Activated CD4-positive, alpha-beta T cell treated with anti-CD3 and anti-CD28 coated beads for 36 hours (primary cell): ENCODE measurements at regions not wholly inside any gene's neighbourhood (a gene's known extent, or its start where the extent isn't known, plus 50 kb on each side); places are given as distances from the start of the nearest gene placed in this dataset.
A peak's percentile ranks its signal among the peaks of the same experiment; 100 is the strongest.

Experiments used
- ATAC-seq: fragments of 200-7000 bp; cut with Tn5 transposase; one replicate; pipeline ENCODE4 v1.10.0; 2021; ENCODE audit warnings: mild to moderate bottlenecking, moderate library complexity
- CTCF ChIA-PET: fragments of 350-600 bp; sonication (Branson Sonifier 250); formaldehyde crosslinking; loops from one replicate; lab custom pipeline; 2021; ENCODE audit warnings: antibody characterized with exemption; lab: Charles Lee
- POLR2A ChIA-PET: fragments of 350-600 bp; sonication (Branson Sonifier 250); formaldehyde crosslinking; loops from one replicate; lab custom pipeline; 2021; ENCODE audit warnings: antibody characterized with exemption, inconsistent platforms; lab: Charles Lee
- DNase-seq: peaks from one replicate; pipeline ENCODE4 v3.0.0-alpha.2; 2020
- H3K27ac Mint-ChIP-seq: one replicate; pipeline ENCODE4 v1.8.0; 2021; ENCODE audit warnings: mixed read lengths
- H3K27me3 Mint-ChIP-seq: one replicate; pipeline ENCODE4 v1.8.0; 2021; ENCODE audit warnings: mixed read lengths
- H3K36me3 Mint-ChIP-seq: one replicate; pipeline ENCODE4 v1.8.0; 2021; ENCODE audit warnings: low read depth, mixed read lengths
- H3K4me1 Mint-ChIP-seq: one replicate; pipeline ENCODE4 v1.8.0; 2021; ENCODE audit warnings: mixed read lengths
- H3K4me3 Mint-ChIP-seq: one replicate; pipeline ENCODE4 v1.8.0; 2021; ENCODE audit warnings: mild to moderate bottlenecking, moderate library complexity, mixed read lengths
- H3K9me3 Mint-ChIP-seq: one replicate; pipeline ENCODE4 v1.8.0; 2021; ENCODE audit warnings: low read depth, mixed read lengths
- intact Hi-C, 2 experiments: fragments of 100-400 bp; cut with DNase I in 1 of 2; cut with micrococcal nuclease in 1 of 2; formaldehyde crosslinking; loops; one replicate each; pipeline versions ENCODE4 v1.14.2 to v1.15.1; 2022 to 2024; cut with DNase I, micrococcal nuclease

- no peaks in the 10 kb centered on the region for H3K9me3 Mint-ChIP-seq
- H3K4me1 Mint-ChIP-seq, result peaks cover 33% of the 10 kb centered on the region
- no peaks in the 10 kb centered on the region for H3K36me3 Mint-ChIP-seq
- ChIA-PET POLR2A (no interaction called here), CTCF (no interaction called here)
- no peak overlapping the region for H3K27ac Mint-ChIP-seq
- no peak overlapping the region for H3K4me3 Mint-ChIP-seq
- DNase-seq (no peak), ATAC-seq (no peak)
- H3K27me3 Mint-ChIP-seq, result peaks cover 3% of the 10 kb centered on the region
- intact Hi-C loops, result no loop called here
Observed at GRCh38 chr13:22047785-22048104, 376.9 kb downstream of the FGF9 start.

GRCh38 chr13:22049384-22049783, 378.5 kb downstream of the FGF9 start:
- Mint-ChIP-seq H3K36me3 (no peaks in the 10 kb centered on the region), H3K27ac (no peak overlapping the region), H3K4me1 (peaks cover 23% of the 10 kb centered on the region), H3K9me3 (no peaks in the 10 kb centered on the region), H3K27me3 (peaks cover 3% of the 10 kb centered on the region), H3K4me3 (no peak overlapping the region)
- ATAC-seq, result no peak
- ChIA-PET POLR2A (interaction anchor here (1.0 kb wide), 1 partner anchor 10 kb away, joined by 4 read pairs; no protein-coding TSS in a partner anchor), CTCF (no interaction called here)
- intact Hi-C loops, result no loop called here
- no peak for DNase-seq

DNA sequence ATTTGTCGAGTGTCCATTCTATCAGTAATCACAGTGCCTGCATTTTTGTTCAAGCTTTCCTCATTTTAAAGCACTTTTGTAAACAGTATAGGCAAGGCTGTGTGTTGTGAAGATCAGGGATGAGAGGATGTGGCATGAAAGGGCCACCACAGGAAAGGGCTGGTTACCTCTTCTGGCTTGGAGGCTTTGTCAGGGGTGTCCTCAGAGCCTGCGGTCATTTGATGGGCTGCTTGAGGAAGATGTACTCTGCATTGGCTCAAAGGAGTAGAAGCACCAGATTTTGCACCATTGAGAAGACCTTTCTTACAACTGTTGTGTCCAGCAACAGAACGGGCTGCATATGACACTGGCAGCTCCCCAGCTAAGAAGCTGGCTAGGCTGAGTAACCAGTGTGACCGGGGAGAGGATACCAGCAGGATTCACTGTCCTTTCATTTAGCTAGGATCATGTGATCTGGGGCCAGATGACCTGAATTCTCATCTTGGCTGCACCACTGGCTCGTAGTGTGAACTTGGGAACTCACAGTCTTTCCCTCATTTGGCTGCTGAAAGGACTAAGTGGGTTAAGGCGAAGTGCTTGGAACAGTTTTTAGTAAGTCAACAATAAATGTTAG, 380.2 kb downstream of the FGF9 start:
- Mint-ChIP-seq H3K27me3 (no peaks in the 10 kb centered on the region), H3K9me3 (no peaks in the 10 kb centered on the region), H3K4me3 (no peak overlapping the region), H3K36me3 (no peaks in the 10 kb centered on the region), H3K4me1 (peaks cover 23% of the 10 kb centered on the region), H3K27ac (no peak overlapping the region)
- ChIA-PET POLR2A (no interaction called here), CTCF (no interaction called here)
- no peak for ATAC-seq
- no peak for DNase-seq
- intact Hi-C loops, result no loop called here

GRCh38 chr13:22053053-22053452, 382.2 kb downstream of the FGF9 start:
- H3K36me3 Mint-ChIP-seq, result no peaks in the 10 kb centered on the region
- CTCF ChIA-PET, result no interaction called here
- no peak for ATAC-seq

DNA sequence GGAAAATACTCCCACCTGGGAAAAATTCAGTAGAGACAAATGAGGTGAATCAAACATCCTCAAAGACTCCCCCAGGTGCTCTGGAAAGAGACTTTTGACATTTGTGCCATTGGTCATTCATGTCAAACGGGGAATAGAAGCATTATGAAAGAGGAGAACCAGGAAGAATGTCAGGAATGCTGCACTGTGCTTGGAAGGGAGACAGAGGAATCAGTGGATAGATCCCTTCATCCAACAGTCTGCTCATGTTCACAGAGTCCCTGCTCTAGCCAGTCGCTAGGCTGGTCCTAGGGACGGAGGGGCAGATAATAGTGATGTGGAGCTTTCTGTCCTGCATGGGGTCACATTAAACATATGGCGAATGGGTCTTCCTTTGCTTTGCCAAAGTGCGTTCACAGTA, 384.4 kb downstream of the FGF9 start:
- intact Hi-C loops, result no loop called here
- H3K4me1 Mint-ChIP-seq, result peaks cover 25% of the 10 kb centered on the region
- no peaks in the 10 kb centered on the region for H3K9me3 Mint-ChIP-seq

More at GRCh38 chr13:22053053-22053452, 382.2 kb downstream of the FGF9 start:
- Mint-ChIP-seq H3K27me3 (no peaks in the 10 kb centered on the region), H3K4me1 (peaks cover 16% of the 10 kb centered on the region), H3K9me3 (no peaks in the 10 kb centered on the region), H3K4me3 (no peak overlapping the region), H3K27ac (no peak overlapping the region)
- POLR2A ChIA-PET, result no interaction called here
- intact Hi-C loops, result no loop called here
- no peak for DNase-seq

GRCh38 chr13:22060187-22060586, 389.3 kb downstream of the FGF9 start:
- Mint-ChIP-seq H3K4me3 (no peak overlapping the region), H3K4me1 (peaks cover 53% of the 10 kb centered on the region)

More for the DNA sequence above, 384.4 kb downstream of the FGF9 start:
- no peak for DNase-seq
- no peak for ATAC-seq
- H3K36me3 Mint-ChIP-seq, result no peaks in the 10 kb centered on the region
- POLR2A ChIA-PET, result no interaction called here
- CTCF ChIA-PET, result interaction anchor here (1.0 kb wide), 1 partner anchor 13 kb away, joined by 3 read pairs; no protein-coding TSS in a partner anchor
- H3K27ac Mint-ChIP-seq, result no peak overlapping the region
- no peak overlapping the region for H3K4me3 Mint-ChIP-seq
- H3K27me3 Mint-ChIP-seq, result no peaks in the 10 kb centered on the region

DNA sequence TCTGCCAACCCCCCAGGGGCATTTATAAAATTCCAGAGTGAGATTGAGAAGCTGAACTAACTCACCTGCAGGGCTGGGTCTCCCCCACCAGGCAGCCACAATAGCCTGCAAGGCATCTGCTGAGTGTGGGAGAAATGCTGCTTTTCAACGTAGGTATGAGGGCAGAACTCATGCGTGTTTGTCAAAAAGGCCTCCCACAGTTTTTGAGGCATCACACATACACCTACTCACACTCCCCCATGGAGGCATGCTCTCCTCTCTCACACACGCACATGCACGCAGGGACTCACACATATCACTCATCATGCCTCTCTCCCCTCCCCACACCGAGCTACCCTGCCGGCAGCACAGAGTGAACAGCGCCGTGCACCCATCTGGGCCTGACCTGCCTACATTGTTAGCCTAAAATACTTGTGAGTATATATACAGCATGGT, 390.5 kb downstream of the FGF9 start:
- H3K4me1 Mint-ChIP-seq, result peaks cover 62% of the 10 kb centered on the region
- H3K27me3 Mint-ChIP-seq, result no peaks in the 10 kb centered on the region
- peak overlapping the region; percentile 84 for H3K27ac Mint-ChIP-seq
- ChIA-PET POLR2A (no interaction called here), CTCF (no interaction called here)
- ATAC-seq (peak; percentile 92), DNase-seq (peak; percentile 73)
- no peaks in the 10 kb centered on the region for H3K9me3 Mint-ChIP-seq
- H3K36me3 Mint-ChIP-seq, result no peaks in the 10 kb centered on the region
- peak overlapping the region; percentile 39 for H3K4me3 Mint-ChIP-seq
- intact Hi-C loops, result no loop called here

More at GRCh38 chr13:22060187-22060586, 389.3 kb downstream of the FGF9 start:
- H3K27me3 Mint-ChIP-seq, result no peaks in the 10 kb centered on the region
- no peaks in the 10 kb centered on the region for H3K36me3 Mint-ChIP-seq
- DNase-seq (no peak), ATAC-seq (no peak)
- intact Hi-C loops, result no loop called here
- POLR2A ChIA-PET, result interaction anchor here (1.3 kb wide), 1 partner anchor 11 kb away, joined by 4 read pairs; no protein-coding TSS in a partner anchor
- no peaks in the 10 kb centered on the region for H3K9me3 Mint-ChIP-seq
- CTCF ChIA-PET, result interaction anchor here (0.7 kb wide), 1 partner anchor 19 kb away, joined by 3 read pairs; no protein-coding TSS in a partner anchor
- H3K27ac Mint-ChIP-seq, result peak overlapping the region; percentile 84

DNA sequence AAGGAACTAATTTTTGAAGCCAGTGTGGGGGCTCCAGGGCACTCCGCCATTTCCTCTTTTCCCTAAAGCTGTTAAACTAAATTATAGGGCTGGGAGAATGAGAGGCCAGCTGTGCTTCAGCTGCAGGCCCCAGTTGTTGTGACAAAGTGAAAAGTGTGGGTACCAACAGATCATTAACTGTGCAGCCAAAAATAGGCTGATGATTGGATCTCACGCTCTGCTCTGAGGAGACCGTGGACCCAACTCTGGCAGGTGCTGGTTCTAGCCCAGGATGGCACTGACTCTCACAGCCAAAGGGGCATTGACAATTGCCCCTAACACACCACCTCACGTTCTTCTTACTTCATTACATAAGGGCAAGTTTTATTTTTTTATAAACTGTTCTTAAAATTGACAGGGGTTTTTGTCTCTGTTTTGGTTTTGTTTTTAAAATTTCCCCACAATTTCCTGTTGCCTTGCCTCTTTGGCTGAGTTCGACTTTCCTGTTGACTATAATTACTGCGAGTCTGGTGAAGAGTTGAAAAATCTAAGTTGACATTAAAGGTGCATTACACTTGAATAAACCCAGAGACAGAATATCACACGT, 391.0 kb downstream of the FGF9 start:
- Mint-ChIP-seq H3K4me3 (peak overlapping the region; percentile 39), H3K27me3 (no peaks in the 10 kb centered on the region), H3K9me3 (no peaks in the 10 kb centered on the region), H3K4me1 (peaks cover 62% of the 10 kb centered on the region), H3K36me3 (peaks cover under 1% of the 10 kb centered on the region), H3K27ac (peak overlapping the region; percentile 84)
- CTCF ChIA-PET, result no interaction called here
- intact Hi-C loops, result loop anchor here (2.0 kb wide), 1 partner anchor 53 kb away; no protein-coding TSS in a partner anchor
- DNase-seq (no peak), ATAC-seq (peak; percentile 28)
- POLR2A ChIA-PET, result no interaction called here

- H3K36me3 Mint-ChIP-seq, result peaks cover 3% of the 10 kb centered on the region
- peak; percentile 23 for DNase-seq
- peak overlapping the region; percentile 39 for H3K4me3 Mint-ChIP-seq
- peak; percentile 31 for ATAC-seq
- intact Hi-C loops, result loop anchor here (2.0 kb wide), 1 partner anchor 52 kb away; no protein-coding TSS in a partner anchor
- no peaks in the 10 kb centered on the region for H3K27me3 Mint-ChIP-seq
- no peaks in the 10 kb centered on the region for H3K9me3 Mint-ChIP-seq
- ChIA-PET POLR2A (no interaction called here), CTCF (interaction anchor here (0.8 to 1.2 kb wide), 3 partner anchors 13 to 64 kb away, joined by 3 to 4 read pairs (median 3); no protein-coding TSS in a partner anchor)
- H3K27ac Mint-ChIP-seq, result peak overlapping the region; percentile 84
- H3K4me1 Mint-ChIP-seq, result peaks cover 62% of the 10 kb centered on the region
Observed at GRCh38 chr13:22062478-22063205, 391.8 kb downstream of the FGF9 start.

- no peaks in the 10 kb centered on the region for H3K27me3 Mint-ChIP-seq
- H3K9me3 Mint-ChIP-seq, result no peaks in the 10 kb centered on the region
- DNase-seq, result no peak
- no peak for ATAC-seq
- peaks cover 3% of the 10 kb centered on the region for H3K36me3 Mint-ChIP-seq
- H3K4me3 Mint-ChIP-seq, result no peak overlapping the region
- ChIA-PET POLR2A (no interaction called here), CTCF (interaction anchor here (1.2 kb wide), 1 partner anchor 43 kb away, joined by 3 read pairs; no protein-coding TSS in a partner anchor)
- H3K27ac Mint-ChIP-seq, result peak overlapping the region; percentile 27
- intact Hi-C loops, result loop anchor here (2.0 kb wide), 1 partner anchor 51 kb away; no protein-coding TSS in a partner anchor
- peaks cover 67% of the 10 kb centered on the region for H3K4me1 Mint-ChIP-seq
Observed at GRCh38 chr13:22063416-22064124, 392.7 kb downstream of the FGF9 start.
